Parathyroid adenoma (tissue), 2 donors: ENCODE measurements at regions not wholly inside any gene's neighbourhood (a gene's known extent, or its start where the extent isn't known, plus 50 kb on each side); places are given as distances from the start of the nearest gene placed in this dataset.

Experiments used
- H2AFZ ChIP-seq: fragments of 300-600 bp; sonication (generic); one replicate; pipeline ENCODE4 v1.7.0; 2017; ENCODE audit warnings: antibody characterized with exemption, mild to moderate bottlenecking
- H3K27ac ChIP-seq: fragments of 300-600 bp; sonication (generic); one replicate; pipeline ENCODE4 v1.7.0; 2017
- H3K27me3 ChIP-seq: fragments of 300-600 bp; sonication (generic); one replicate; pipeline ENCODE4 v1.7.0; 2017; ENCODE audit warnings: low read length; ENCODE audit not compliant: control insufficient read depth, insufficient read depth
- H3K36me3 ChIP-seq: fragments of 300-600 bp; sonication (generic); one replicate; pipeline ENCODE4 v1.7.0; 2017; ENCODE audit warnings: low read length; ENCODE audit not compliant: control insufficient read depth, insufficient read depth
- H3K4me1 ChIP-seq: fragments of 300-600 bp; sonication (generic); one replicate; pipeline ENCODE4 v1.7.0; 2017; ENCODE audit warnings: control low read depth
- H3K4me2 ChIP-seq: fragments of 300-600 bp; sonication (generic); one replicate; pipeline ENCODE4 v1.7.0; 2017; ENCODE audit warnings: low read length
- H3K4me3 ChIP-seq: fragments of 300-600 bp; sonication (generic); one replicate; pipeline ENCODE4 v1.7.0; 2017; ENCODE audit warnings: low read depth, low read length
- H3K79me2 ChIP-seq: fragments of 300-600 bp; sonication (generic); one replicate; pipeline ENCODE4 v1.7.0; 2017; ENCODE audit warnings: control low read depth
- H3K9ac ChIP-seq: fragments of 300-600 bp; sonication (generic); one replicate; pipeline ENCODE4 v1.7.0; 2017; ENCODE audit warnings: mild to moderate bottlenecking
- H3K9me3 ChIP-seq: fragments of 300-600 bp; sonication (generic); one replicate; pipeline ENCODE4 v1.7.0; 2017; ENCODE audit warnings: low read length; ENCODE audit not compliant: control insufficient read depth
- CTCF ChIP-seq: fragments of 300-600 bp; sonication (generic); IDR thresholded peaks from one replicate; pipeline ENCODE4 v1.7.0; 2017; ENCODE audit warnings: antibody characterized with exemption, mild to moderate bottlenecking
- donor health status: primary hyperparathyroidism.

DNA sequence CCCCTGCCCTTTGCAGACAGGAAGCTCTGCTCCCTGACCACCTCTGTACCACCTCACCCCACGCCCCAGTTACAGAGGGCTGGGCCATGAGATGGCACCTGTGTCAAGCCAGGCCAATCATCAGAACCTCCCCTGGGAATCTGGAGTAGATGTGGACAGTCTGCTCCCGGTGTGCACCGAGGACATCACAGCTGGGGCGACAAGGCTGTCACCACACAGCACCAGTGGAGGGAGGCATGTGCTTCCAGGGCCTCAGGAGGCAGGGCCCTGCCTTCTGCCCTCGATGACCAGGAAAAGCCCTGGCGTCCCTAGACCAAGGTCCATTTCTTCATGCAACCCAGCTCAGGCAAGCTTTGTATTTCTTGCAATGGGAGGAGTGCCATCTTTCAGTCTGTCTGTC, 309.5 kb downstream of the CTTN start:
- Histone ChIP-seq H3K79me2 (no peaks in the 10 kb centered on the region), H3K27me3 (no peaks in the 10 kb centered on the region), H3K27ac (no peak overlapping the region), H3K4me3 (no peak overlapping the region), H3K9ac (no peak overlapping the region), H3K9me3 (no peaks in the 10 kb centered on the region), H3K4me2 (no peak overlapping the region), H3K36me3 (no peaks in the 10 kb centered on the region), H2AFZ (no peak overlapping the region), H3K4me1 (no peaks in the 10 kb centered on the region)
- no peak for TF ChIP-seq CTCF

- Histone ChIP-seq H3K27me3 (no peaks in the 10 kb centered on the region), H3K9me3 (no peaks in the 10 kb centered on the region), H3K4me3 (no peak overlapping the region), H3K79me2 (no peaks in the 10 kb centered on the region), H3K9ac (no peak overlapping the region), H3K27ac (no peak overlapping the region), H2AFZ (no peak overlapping the region), H3K4me2 (no peak overlapping the region), H3K4me1 (no peaks in the 10 kb centered on the region), H3K36me3 (no peaks in the 10 kb centered on the region)
- no peak for TF ChIP-seq CTCF
Observed at GRCh38 chr11:70709596-70709995, 311.3 kb downstream of the CTTN start.

GRCh38 chr11:70710192-70710591, 311.9 kb downstream of the CTTN start:
- no peaks in the 10 kb centered on the region for H3K27me3 ChIP-seq
- no peaks in the 10 kb centered on the region for H3K9me3 ChIP-seq
- H3K9ac ChIP-seq, result no peak overlapping the region
- H3K4me2 ChIP-seq, result no peak overlapping the region
- TF ChIP-seq CTCF, result no peak
- H2AFZ ChIP-seq, result no peak overlapping the region
- no peak overlapping the region for H3K4me3 ChIP-seq
- no peaks in the 10 kb centered on the region for H3K4me1 ChIP-seq
- H3K79me2 ChIP-seq, result no peaks in the 10 kb centered on the region
- no peaks in the 10 kb centered on the region for H3K36me3 ChIP-seq
- H3K27ac ChIP-seq, result no peak overlapping the region

DNA sequence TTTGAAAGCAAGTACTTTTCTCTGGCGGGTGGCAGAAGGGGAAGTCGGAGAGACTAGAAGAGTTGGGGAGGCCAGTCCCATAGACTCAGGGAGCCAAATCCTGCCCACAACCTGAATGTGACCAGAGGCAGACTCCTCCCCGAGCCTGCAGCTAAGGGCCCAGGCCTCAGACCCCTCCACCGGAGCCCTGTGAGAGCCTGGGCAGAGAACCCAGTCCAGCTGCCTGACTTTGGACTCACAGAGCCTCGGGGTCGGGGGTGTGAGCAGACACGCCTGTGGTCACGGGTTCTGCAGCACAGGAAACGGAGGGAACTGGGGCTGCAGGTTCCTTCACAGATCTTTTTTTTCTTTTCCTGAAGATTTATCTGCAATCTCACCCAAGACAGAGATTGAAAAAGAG, 312.3 kb downstream of the CTTN start:
- H3K4me2 ChIP-seq, result no peak overlapping the region
- no peaks in the 10 kb centered on the region for H3K9me3 ChIP-seq
- no peak overlapping the region for H2AFZ ChIP-seq
- H3K4me3 ChIP-seq, result no peak overlapping the region
- H3K27me3 ChIP-seq, result no peaks in the 10 kb centered on the region
- no peak overlapping the region for H3K9ac ChIP-seq
- no peak overlapping the region for H3K27ac ChIP-seq
- H3K79me2 ChIP-seq, result no peaks in the 10 kb centered on the region
- no peak for TF ChIP-seq CTCF
- H3K36me3 ChIP-seq, result no peaks in the 10 kb centered on the region
- no peaks in the 10 kb centered on the region for H3K4me1 ChIP-seq

- Histone ChIP-seq H3K27ac (no peak overlapping the region), H3K27me3 (no peaks in the 10 kb centered on the region), H3K4me3 (no peak overlapping the region), H3K9me3 (no peaks in the 10 kb centered on the region), H3K36me3 (no peaks in the 10 kb centered on the region), H3K9ac (no peak overlapping the region), H3K79me2 (no peaks in the 10 kb centered on the region), H3K4me2 (no peak overlapping the region), H2AFZ (no peak overlapping the region), H3K4me1 (no peaks in the 10 kb centered on the region)
- TF ChIP-seq CTCF, result no peak
Observed at GRCh38 chr11:70711095-70711910, 313.0 kb downstream of the CTTN start.
